HG03354 (cell line): ENCODE measurements at regions not wholly inside any gene's neighbourhood (a gene's known extent, or its start where the extent isn't known, plus 50 kb on each side); places are given as distances from the start of the nearest gene placed in this dataset.

ENCODE experiments used
- ATAC-seq: cut with Tn5 transposase; IDR thresholded peaks from one replicate; pipeline ENCODE4 v1.9.1; 2021; ENCODE audit warnings: mild to moderate bottlenecking; ENCODE audit not compliant: unreplicated experiment, poor library complexity, severe bottlenecking

DNA sequence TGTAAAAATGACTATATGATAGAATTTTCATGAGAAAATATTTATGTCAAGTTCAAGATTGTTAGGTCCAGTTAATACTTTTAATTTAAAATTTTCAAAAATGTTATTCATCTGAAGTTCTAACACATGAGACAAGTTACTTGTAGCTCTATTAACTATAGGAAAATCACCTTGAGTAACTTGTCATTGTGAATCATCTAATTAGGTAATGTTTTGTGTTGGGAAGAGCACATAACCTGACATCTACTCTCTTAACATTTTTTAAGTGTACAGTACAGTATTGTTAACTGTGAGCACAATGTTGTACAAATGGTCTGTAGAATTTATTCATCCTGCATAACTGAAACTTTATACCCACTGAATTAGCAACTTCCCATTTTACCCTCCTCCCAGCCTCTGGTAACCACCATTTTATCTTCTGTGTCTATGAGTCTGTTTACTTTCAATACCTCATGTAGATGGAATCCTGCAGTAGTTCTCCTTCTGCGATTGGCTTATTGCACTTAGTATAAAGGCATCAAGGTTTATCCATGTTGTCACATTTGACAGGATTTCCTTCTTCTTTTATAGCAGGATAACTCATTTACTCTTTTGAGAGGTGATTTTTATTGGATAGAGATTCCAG is 54.6 kb downstream of the ARL4A start:
- no peak for ATAC-seq

DNA sequence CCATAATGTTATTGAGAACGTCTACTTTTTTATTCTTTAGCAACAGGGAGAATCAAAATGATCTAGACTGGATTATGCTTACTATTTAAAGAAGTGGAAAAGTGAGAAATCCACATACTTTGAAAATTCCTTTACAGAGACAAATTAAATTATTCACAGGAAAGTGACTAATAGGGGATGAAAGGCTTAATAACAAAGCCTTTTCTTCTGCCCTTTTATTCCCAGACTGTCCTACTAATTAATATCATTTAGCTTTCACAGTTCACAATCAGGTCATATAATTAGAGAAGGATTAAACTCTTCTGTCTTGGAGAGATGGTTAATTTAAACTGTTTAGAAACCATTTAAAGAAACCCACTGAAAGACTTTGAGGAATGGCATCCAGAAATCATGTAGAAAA is 58.8 kb downstream of the ARL4A start:
- no peak for ATAC-seq

DNA sequence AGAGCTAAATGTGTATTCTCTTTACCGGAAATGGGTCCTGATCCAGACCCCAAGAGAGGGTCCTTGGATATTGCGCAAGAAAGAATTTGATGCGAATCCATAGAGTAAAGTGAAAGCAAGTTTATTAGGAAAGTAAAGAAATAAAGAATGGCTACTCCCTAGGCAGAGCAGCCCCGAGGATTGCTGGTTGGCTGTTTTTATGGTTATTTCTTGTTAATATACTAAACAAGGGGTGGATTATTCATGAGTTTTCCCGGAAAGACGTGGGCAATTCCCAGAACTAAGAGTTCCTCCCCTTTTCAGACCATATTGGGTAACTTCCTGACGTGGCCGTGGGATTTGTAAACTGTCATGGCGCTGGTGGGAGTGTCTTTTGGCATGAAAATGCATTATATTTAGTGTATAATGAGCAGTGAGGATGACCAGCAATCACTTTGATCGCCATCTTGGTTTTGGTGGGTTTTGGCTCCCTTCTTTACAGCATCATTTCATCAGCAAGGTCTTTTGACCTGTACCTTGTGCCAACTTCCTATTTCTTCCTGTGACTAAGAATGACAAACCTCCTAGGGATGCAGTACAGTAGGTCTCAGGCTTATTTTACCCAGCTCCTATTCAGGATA is 60.4 kb downstream of the ARL4A start:
- ATAC-seq, result no peak

DNA sequence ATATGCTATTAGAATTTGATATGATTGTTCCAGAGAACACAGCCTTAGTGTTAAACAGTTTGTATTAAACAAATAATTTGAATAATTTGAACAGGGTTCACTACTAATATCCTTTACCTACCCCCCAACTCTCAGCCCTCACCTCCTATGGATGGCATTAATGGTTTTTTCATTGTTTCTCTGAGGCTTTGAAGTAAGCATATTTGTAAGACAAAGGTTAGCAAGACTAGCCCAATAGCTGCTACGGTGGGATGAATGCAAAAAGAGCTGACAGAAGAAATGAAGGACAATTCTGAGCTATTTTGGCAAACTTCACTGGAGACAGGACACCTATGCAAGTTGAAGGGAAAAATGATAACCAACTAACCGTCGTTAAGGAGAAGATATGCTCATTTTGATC is 61.6 kb downstream of the ARL4A start:
- ATAC-seq, result no peak

DNA sequence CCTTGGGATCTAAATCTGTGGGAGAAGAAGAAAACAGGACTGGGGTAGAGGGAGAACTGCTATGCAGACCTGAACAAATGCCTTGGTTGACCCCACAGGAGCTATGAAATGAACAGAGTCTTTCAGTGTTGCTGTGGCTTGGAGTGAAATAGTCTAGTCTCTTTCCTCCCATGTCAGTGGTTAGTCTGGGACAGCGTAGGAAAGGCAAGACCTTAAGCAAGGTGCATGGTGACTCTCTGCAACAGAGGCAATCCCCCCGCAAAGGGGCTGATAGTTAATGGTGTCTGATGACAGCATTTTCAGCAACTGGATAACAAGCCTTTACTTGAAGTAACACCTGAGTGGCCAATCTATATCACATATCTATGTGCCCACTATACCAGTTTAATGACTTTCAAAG is 62.3 kb downstream of the ARL4A start:
- no peak for ATAC-seq

DNA sequence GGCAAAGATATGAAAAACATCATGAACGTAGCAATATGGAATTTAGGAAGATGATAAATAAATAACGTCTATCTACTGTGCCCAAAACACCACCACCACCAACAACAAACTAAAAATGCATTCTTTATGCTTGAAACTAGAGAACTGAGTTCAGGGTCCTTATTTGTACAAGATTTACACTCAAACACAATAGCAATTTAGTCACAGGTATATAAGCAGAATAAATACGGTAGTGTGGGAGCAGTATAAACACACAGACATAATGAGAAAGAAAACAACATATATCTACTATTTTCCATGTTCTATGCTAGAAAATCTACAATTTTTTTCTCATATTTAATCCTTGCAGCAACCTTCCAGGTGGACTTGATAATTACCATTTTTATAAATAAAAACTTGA is 64.3 kb downstream of the ARL4A start:
- no peak for ATAC-seq

DNA sequence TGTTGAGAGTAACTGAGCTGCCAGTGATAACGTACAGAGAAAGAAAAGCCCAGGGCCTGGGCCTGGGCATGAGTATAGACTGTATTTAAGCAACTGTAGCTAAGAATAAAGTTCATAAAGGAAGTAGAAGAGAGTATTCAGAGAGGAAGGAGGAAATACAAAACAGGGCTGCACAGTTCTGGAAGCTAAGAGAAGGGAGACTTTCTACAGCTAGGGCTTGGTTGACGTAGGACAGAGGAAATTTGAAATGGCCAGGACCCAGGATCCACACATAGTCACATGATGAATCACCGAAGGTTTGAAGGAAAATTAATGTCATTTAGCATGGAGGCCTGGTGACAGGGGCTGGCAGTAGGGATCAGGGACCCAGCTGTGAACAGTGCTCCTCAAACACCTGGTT is 66.7 kb downstream of the ARL4A start:
- ATAC-seq, result no peak

DNA sequence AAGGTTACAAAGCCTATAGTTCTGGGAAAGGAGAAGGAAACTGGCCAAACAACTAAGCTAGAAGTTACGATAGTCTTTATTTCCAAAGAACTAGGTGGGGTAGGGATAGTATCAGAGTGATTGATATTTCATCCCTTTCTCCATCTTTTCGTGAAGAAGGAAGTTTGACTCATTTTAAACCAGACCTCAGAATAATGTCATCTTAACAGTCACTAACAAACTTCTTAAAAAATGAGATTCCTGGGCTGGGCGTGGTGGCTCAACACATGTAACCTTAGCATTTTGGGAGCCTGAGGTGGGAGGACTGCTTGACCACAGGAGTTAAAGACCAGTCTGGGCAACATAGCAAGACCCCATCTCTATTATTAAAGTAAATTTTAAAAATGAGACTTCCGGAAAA is 69.4 kb downstream of the ARL4A start:
- ATAC-seq, result no peak

DNA sequence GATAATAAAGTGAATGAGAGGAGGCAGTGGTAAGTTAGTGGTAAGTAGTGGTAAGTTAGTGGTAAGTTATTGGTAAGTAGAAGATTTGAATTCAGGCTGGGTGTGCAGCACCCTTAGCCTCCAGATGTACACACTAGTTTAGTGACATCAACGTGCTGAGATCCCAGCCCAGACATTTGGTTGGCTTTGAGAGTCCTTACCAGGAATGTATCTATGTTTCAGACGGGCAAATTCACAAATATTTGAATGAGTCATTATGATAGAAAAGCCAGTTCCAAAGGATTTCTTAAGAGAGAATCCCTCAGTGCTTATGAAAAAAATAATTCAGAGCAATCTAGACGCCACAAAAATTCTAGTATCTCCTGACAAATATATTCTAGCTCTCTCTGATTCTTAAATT is 70.0 kb downstream of the ARL4A start:
- ATAC-seq, result no peak

DNA sequence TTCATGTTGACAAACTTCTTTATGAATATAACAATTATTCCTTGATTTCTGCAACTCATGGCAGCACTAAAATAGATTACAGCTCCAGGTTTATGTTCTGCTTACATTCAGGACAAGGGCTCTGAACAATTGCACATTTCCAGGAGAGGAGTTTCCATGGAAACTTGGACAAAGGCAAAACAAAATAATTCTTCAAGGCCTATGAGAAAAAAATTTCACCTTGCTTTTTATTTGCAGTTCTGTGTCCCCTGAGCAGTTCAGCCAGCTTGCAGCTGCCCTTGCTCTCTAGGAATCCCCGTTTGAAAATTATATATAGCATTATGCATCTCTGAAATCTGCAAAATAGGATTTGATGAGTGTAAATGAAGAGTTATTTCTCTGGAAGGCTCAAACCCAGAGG is 71.7 kb downstream of the ARL4A start:
- ATAC-seq, result no peak

DNA sequence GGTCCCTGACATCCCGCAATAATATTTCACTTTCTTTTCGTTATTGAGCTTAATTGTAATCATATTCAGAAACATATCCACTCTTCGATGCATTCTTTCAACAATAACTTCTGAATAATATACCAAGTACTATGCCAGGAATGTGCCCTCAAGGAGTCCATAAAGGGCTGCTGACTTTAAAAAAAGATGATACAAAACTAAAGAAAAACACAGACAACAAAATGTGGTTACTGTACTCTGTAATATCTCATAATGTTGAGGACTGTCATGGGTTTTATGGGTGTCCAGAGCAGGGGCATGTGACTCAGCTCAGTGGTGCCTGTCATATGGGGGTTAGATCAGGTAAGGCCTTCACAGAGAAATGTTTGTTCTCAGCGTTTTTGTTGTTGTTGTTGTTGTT is 73.7 kb downstream of the ARL4A start:
- ATAC-seq, result no peak

DNA sequence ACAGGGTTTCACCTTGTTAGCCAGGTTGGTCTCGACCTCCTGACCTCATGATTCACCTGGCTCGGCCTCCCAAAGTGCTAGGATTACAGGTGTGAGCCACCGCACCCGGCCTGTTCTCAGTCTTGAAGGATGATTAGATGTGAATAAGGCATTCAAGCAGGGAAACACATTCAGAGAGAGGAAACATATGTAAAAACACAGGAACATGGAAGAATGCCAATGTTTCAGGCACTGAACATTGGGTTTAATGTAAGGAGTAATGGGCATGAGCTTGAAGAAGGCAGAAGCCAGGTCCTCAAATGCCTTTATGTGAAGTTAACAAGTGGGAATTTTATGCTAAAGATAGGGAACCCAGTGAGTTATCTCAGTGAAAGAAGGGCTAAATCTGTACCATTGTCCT is 74.3 kb downstream of the ARL4A start:
- ATAC-seq, result no peak

DNA sequence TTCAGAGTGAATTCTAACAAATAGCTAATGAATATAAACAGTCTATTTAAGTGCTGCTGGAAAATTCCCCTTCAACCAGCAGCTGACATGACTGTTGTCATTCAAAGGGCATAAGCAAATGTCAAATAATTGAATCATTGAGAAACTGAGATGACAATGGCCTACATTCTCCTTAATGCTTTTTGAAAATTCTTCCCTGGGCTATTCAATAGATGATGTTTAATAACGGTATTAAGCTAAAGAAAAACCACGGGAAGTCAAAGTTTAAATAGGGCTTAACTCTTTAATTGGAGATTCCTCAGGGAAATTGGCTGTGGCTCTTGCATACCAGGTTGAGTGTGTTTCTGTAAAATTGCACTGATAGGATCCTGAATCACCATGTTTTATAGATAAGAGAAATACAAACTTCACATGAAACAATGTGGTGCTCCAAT is 77.0 kb downstream of the ARL4A start:
- ATAC-seq, result no peak

DNA sequence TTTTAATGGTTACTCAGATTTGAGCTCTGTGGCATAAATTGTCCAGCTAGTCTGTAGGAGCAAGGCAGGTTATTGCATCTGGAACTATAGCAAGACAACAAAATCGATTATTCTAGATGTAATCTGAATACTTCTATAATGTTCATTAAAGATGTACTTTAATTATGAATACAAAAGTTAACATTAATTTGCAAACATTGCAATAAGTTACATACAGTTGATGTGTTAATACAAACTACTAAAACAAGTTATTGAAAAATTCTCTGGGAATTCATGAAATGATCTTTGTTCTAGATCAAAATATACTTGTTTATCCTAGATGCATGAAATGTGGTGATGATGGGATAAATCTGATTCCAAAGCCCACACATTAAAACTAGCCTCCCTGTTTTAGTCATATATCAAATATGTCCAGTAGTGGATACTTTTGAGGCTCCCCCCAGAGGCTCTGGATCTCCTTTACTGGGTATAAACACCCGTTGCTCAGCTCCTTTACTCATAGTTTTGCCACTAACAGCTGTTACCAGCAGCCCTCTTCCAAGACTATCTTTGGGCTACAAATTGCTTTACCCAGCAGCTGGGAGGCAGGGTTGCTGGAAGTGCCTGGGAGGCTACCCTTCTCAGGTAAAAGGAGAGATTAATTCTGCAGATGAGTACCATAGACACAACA is 78.1 kb downstream of the ARL4A start:
- no peak for ATAC-seq

DNA sequence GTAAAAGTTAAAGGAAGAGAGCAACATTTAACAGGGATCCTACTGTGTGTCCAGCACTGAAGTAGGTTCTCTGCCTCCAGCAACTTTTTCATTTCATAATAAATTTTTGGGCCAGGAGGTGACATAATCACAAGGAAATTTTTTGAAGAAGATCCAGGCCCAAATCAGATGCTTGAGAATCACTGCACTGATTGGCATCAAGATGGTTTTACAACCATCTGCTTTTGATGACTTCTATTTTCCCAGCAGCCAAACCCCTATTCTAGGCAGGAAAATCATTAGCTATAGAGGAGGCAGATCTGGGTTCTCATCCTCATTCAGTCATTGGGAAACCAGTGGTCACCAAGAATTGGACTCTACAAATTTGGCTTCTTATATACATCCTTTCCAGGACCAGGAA is 79.0 kb downstream of the ARL4A start:
- no peak for ATAC-seq

DNA sequence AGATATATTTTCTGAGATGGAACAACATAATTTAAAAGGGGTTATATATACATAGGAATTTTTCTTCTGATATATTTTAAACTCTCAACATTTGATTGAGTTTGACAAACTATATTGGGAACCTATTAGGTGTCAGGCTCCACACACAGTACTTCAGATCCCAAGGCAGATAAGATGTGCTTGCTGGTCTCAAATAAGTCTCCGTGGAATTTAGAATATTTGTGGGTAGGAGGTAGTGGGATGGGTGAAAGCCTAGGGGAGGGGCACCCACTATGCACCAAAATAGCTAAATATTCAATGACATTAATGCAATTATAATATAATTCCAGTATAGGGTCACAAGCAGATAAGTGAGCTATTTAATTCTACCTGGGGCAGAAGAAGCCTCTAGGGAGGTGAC is 81.5 kb downstream of the ARL4A start:
- no peak for ATAC-seq

DNA sequence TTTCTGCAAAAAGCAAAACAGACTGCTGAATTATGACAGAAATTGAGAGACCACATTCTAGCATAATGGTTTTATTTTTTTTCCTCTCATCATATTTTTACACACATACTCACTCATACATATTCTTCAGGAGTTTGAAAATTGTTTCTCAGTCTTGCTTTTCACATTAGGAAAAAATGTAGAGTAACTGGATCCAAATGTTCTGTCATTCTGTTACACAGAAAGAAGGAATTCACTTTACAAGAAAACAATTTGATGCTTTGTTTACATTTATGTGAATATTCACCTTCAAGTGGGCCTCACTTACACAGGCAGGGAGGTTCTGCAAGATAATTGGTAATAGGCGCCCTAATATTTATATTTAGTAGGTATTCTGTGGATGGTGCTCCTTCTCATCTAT is 82.0 kb downstream of the ARL4A start:
- no peak for ATAC-seq

DNA sequence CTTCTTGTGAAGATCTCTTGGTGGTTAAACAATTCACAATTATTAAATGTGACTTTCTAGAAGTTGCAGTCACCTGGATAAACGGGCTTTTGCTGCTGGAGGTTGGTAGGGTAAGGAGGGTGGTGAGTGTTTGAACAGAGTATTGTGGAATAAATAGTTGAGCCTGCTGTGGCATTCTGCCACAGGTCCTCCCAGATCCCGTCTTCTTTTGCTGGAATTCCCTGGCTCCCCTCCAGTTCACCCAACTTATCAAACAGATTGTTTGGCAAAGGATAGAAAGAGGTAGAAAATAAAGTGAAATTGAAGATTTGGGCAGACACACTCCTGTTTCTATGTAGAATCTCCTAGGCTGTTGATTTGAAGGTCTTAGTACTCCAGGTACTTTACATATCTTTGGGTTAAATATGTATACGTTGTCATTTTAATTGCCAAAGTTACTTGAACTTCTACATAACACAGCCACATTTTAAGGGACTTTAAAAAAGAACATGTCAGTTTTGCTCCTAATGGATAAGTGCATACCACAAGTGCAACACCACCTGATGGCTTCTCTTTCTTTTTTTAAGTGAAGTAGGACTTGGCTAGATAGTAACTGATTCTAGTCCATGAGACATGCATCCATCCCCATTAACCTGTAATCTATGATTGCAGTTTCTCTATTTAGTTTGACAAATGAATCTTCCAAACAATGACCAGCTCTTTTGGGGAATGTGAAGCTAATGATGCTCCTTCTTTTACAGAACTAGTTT is 83.0 kb downstream of the ARL4A start:
- no peak for ATAC-seq

DNA sequence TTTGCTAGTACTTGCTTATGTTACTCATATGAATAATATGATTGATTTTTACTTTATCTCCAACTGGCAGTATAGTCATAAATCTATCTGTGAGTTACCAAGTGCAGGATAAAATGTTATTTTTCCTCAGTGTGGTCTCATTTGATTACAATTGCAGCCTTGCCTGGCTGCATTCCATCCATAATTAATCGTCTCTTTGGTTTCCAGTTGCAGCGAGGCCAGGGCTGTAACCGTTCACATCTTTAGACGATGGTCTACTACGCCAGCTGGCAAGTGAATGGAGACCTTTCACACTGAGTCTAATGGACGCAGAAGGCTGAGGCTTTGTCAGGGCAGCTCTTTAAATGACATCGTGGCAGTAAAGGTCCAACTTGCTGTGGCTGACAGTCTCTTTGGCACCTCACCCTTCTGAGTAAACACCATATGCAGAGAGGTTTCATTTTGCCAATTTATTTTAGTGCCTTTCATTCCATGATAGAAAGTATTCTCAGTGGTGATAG is 84.0 kb downstream of the ARL4A start:
- no peak for ATAC-seq

DNA sequence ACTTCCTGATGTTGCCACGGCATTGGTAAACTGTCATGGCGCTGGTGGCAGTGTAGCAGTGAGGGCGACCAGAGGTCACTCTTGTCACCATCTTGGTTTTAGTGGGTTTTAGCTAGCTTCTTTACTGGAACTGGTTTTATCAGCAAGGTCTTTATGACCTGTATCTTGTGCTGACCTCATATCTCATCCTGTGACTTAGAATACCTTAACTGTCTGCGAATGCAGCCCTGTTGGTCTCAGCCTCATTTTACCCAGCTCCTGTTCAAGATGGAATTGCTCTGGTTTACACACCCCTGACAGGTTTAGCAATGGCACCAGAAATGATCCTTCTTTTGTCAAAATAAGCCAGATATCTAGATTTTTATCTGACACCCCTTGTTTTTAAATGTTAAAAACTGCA is 85.3 kb downstream of the ARL4A start:
- no peak for ATAC-seq

DNA sequence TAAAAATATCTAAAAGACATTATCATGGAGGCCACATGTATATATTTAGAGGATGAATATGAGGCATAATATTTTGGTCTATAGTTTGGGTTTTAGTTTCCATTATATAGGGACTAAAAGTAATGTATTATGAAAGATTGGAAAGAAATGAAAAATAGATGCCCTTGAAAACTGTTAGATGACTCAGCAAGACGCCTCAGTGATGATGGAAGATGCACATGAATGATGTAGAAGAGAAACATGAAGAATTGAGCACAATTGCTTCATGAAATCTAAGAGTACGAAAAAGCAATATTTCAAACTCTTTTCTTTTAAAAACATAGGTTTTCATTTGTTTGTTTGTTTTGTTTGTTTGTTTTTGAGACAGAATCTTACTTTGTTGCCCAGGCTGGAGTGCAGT is 89.8 kb downstream of the ARL4A start:
- no peak for ATAC-seq
